Nephron (organoid): ENCODE measurements at regions not wholly inside any gene's neighbourhood (a gene's known extent, or its start where the extent isn't known, plus 50 kb on each side); places are given as distances from the start of the nearest gene placed in this dataset.

Experiments
- H3K27ac Mint-ChIP-seq, 3 experiments: 2 replicates each; pipeline ENCODE4 v1.8.0; 2020; ENCODE audit warnings: mixed read lengths in 3 of 3, mild to moderate bottlenecking in 2 of 3, moderate library complexity in 1 of 3
- H3K27me3 Mint-ChIP-seq: 2 replicates; pipeline ENCODE4 v1.8.0; 2021; ENCODE audit warnings: low read depth, mild to moderate bottlenecking, moderate library complexity, mixed read lengths
- H3K36me3 Mint-ChIP-seq: 2 replicates; pipeline ENCODE4 v1.8.0; 2020; ENCODE audit warnings: low read depth, mixed read lengths
- H3K4me1 Mint-ChIP-seq: 2 replicates; pipeline ENCODE4 v1.8.0; 2020; ENCODE audit warnings: mixed read lengths
- H3K4me3 Mint-ChIP-seq, 3 experiments: 2 replicates each; pipeline ENCODE4 v1.8.0; 2020; ENCODE audit warnings: mild to moderate bottlenecking in 3 of 3, mixed read lengths in 3 of 3, moderate library complexity in 2 of 3
- H3K9me3 Mint-ChIP-seq: 2 replicates; pipeline ENCODE4 v1.8.0; 2020; ENCODE audit warnings: mixed read lengths
- CTCF ChIP-seq, 3 experiments: fragments of 200-600 bp; sonication (generic); IDR thresholded peaks; one replicate each; pipeline ENCODE4 v1.5.0; 2021; ENCODE audit warnings: antibody characterized with exemption in 3 of 3; ENCODE audit not compliant: unreplicated experiment in 3 of 3

- Mint-ChIP-seq H3K4me3 (no peak overlapping the region), H3K9me3 (peaks cover 20% of the 10 kb centered on the region), H3K27me3 (peaks cover 15% of the 10 kb centered on the region), H3K36me3 (no peaks in the 10 kb centered on the region), H3K4me1 (peaks cover 12% of the 10 kb centered on the region), H3K27ac (no peak overlapping the region)
- TF ChIP-seq CTCF (IDR thresholded peaks at IDR 0.05; ENCODE audit: unreplicated experiment in 3 of 3), result no peak
Measured at GRCh38 chr14:88952901-88953300, 128.4 kb downstream of the TTC8 start.

DNA sequence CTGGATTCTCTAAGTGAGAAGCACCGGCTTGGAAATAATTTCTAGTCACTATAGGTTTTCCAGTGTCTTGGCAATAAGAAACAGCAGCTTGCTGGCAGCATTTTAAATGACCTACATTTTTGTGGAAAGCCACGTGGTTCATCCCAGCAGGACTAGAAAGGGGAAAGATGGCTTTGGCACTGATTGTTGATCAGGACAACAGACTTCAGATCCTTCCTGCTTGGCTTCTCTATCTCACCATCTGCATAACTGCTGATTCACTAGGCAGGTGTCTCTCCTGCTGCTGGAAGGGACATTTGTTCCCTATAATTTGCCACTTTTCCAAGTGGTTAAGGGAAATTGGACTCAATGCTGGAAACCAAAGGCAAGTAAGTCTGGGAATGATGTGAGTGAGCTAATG, 131.0 kb downstream of the TTC8 start:
- no peak overlapping the region for H3K4me3 Mint-ChIP-seq
- no peak overlapping the region for H3K27ac Mint-ChIP-seq
- no peak for TF ChIP-seq CTCF (IDR thresholded peaks at IDR 0.05; ENCODE audit: unreplicated experiment in 3 of 3)
- H3K4me1 Mint-ChIP-seq, result peaks cover 12% of the 10 kb centered on the region
- peaks cover 20% of the 10 kb centered on the region for H3K9me3 Mint-ChIP-seq
- H3K36me3 Mint-ChIP-seq, result no peaks in the 10 kb centered on the region
- H3K27me3 Mint-ChIP-seq, result peaks cover 8% of the 10 kb centered on the region

DNA sequence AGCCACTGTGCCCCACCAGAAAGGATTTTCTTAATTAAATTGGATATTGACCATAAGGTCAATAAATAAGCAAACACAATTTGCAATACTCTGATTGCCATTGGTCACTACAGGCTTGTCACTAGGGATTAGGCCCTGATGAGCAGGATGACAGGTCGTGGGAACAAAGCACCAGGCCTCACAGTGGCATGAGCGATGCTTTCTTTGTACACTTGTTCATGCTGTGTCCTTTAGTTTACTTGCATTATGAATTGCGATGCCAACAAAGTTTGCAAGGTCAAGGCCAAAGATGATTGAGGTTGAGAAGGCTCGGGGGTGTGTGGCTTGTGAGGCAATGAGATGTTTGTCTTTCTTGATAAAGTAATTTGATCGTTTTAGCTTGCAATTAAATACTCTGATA, 136.0 kb downstream of the TTC8 start:
- no peak overlapping the region for H3K27ac Mint-ChIP-seq

GRCh38 chr14:88961214-88961613, 136.8 kb downstream of the TTC8 start:
- no peak overlapping the region for H3K4me3 Mint-ChIP-seq
- H3K27ac Mint-ChIP-seq, result no peak overlapping the region
- no peaks in the 10 kb centered on the region for H3K9me3 Mint-ChIP-seq
- no peaks in the 10 kb centered on the region for H3K36me3 Mint-ChIP-seq
- no peaks in the 10 kb centered on the region for H3K4me1 Mint-ChIP-seq
- peaks cover 9% of the 10 kb centered on the region for H3K27me3 Mint-ChIP-seq
- no peak for TF ChIP-seq CTCF (IDR thresholded peaks at IDR 0.05; ENCODE audit: unreplicated experiment in 3 of 3)

More for the DNA sequence above, 136.0 kb downstream of the TTC8 start:
- no peak for TF ChIP-seq CTCF (IDR thresholded peaks at IDR 0.05; ENCODE audit: unreplicated experiment in 3 of 3)
- Mint-ChIP-seq H3K27me3 (peaks cover 6% of the 10 kb centered on the region), H3K9me3 (no peaks in the 10 kb centered on the region), H3K4me1 (peaks cover 3% of the 10 kb centered on the region), H3K36me3 (no peaks in the 10 kb centered on the region), H3K4me3 (no peak overlapping the region)

- no peaks in the 10 kb centered on the region for H3K36me3 Mint-ChIP-seq
- H3K9me3 Mint-ChIP-seq, result no peaks in the 10 kb centered on the region
- H3K4me3 Mint-ChIP-seq, result no peak overlapping the region
- peaks cover 7% of the 10 kb centered on the region for H3K27me3 Mint-ChIP-seq
- H3K27ac Mint-ChIP-seq, result no peak overlapping the region
- no peak for TF ChIP-seq CTCF (IDR thresholded peaks at IDR 0.05; ENCODE audit: unreplicated experiment in 3 of 3)
- H3K4me1 Mint-ChIP-seq, result no peaks in the 10 kb centered on the region
Measured at GRCh38 chr14:88962356-88962755, 137.9 kb downstream of the TTC8 start.

DNA sequence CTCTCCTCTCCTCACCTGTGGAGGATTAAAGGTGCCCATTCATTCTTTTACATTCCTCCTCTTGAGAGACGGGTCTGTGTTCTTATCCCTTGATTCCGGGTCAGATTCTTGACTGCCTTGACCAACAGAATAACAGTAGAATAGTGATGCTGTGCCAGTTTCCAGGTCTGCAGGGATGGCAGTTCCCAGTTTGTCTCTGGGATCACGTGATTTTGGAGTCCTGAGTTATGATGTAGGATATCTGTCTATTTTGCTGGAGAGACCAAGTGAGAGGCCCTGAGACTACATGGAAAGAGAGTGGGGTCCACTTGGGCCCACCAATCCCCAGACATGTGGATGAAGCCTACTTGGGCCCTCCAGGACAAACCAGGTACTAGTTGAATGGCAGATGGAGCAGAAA, 142.8 kb downstream of the TTC8 start:
- Mint-ChIP-seq H3K4me1 (no peaks in the 10 kb centered on the region), H3K27me3 (peaks cover 7% of the 10 kb centered on the region), H3K36me3 (no peaks in the 10 kb centered on the region), H3K4me3 (no peak overlapping the region), H3K9me3 (no peaks in the 10 kb centered on the region), H3K27ac (no peak overlapping the region)
- no peak for TF ChIP-seq CTCF (IDR thresholded peaks at IDR 0.05; ENCODE audit: unreplicated experiment in 3 of 3)
